Fibroblast of pulmonary artery (primary cell): ENCODE measurements at regions not wholly inside any gene's neighbourhood (a gene's known extent, or its start where the extent isn't known, plus 50 kb on each side); places are given as distances from the start of the nearest gene placed in this dataset.
A peak's percentile ranks its signal among the peaks of the same experiment; 100 is the strongest.

Experiments used
- DNase-seq: peaks from one replicate; pipeline ENCODE4 v3.0.0-alpha.2; 2010; ENCODE audit warnings: low read depth
- H3K4me3 ChIP-seq: replicated peaks from 2 replicates; pipeline ENCODE4 v1.5.1; 2011; ENCODE audit warnings: low read depth, mild to moderate bottlenecking, control low read depth, low read length, moderate library complexity
- CTCF ChIP-seq: IDR thresholded peaks from 2 replicates; pipeline ENCODE4 v1.5.1; 2011; ENCODE audit warnings: mild to moderate bottlenecking, control low read depth, low read length, inconsistent platforms; ENCODE audit errors: missing control alignments

DNA sequence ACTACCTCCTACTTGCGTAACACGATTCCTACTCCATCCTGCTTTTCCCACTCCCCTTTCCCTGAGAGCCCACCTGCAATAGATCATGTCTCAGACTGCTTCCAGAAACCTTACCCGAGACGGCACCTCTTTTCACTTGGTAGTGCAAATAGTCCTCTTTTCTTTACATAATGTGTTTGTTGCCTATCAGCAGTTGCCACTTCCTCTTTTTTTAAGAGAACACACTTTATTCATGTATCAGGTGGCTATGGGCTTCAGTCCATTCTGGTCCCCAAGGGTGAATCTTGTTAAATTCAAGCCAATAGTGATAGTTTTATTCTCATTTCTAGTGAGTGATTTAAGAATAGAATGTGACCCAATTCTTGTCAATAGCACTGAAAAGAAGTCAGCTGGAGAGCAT, 57.7 kb upstream of the FERMT1 start:
- DNase-seq: no peak
- no peak for TF ChIP-seq CTCF
- H3K4me3 ChIP-seq: no peak overlapping the region

DNA sequence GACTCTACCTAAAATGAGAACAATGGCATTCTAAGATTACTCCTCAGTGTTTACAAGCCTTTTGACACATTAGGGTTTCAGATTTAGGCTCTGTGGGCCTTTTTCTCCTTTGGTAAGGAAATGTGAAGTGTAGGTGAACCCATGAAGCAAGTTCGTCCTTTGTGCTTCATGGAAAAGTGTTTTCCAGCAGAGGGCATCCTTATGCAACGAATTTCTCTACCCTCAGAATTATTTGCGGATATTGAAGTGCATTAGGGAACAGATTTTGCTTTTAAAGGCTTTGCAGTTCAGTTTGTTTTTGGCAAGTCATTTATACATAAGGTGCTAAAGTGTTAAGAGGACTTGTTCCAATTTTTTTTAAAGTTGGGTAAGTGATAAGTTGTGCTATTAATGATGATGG, 55.7 kb upstream of the FERMT1 start:
- TF ChIP-seq CTCF: peak; percentile 58
- H3K4me3 ChIP-seq: no peak overlapping the region
- DNase-seq: peak; percentile 69

DNA sequence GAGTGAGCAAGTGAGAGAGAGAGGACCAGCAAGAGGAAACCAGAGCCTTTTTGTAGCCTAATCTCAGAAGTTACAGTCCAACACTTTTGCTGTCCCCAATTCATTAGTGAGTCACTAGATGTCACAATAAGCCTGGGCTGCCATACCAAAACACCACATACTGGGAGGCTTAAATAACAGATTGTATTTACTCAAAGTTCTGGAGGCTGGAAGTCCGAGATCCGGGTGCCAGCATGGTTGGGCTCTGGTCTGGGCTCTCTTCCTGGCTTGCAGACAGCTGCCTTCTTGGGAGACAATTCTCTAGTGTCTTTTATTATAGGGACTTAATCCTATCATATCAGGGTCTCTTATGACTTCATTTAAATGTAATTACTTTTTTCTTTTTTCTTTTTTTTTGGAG, 50.7 kb upstream of the FERMT1 start:
- DNase-seq: no peak
- no peak overlapping the region for H3K4me3 ChIP-seq

More for the DNA sequence above, 50.7 kb upstream of the FERMT1 start:
- no peak for TF ChIP-seq CTCF
